Activated CD4-positive, alpha-beta T cell treated with anti-CD3 and anti-CD28 coated beads, Interleukin-2, amount 50 U/mL, for 4 hours (primary cell): ENCODE measurements at regions not wholly inside any gene's neighbourhood (a gene's known extent, or its start where the extent isn't known, plus 50 kb on each side); places are given as distances from the start of the nearest gene placed in this dataset.
A peak's percentile ranks its signal among the peaks of the same experiment; 100 is the strongest.

Experiments used
- DNase-seq, 2 experiments: peaks; one replicate each; pipeline ENCODE4 v3.0.0-alpha.2; 2020

DNA sequence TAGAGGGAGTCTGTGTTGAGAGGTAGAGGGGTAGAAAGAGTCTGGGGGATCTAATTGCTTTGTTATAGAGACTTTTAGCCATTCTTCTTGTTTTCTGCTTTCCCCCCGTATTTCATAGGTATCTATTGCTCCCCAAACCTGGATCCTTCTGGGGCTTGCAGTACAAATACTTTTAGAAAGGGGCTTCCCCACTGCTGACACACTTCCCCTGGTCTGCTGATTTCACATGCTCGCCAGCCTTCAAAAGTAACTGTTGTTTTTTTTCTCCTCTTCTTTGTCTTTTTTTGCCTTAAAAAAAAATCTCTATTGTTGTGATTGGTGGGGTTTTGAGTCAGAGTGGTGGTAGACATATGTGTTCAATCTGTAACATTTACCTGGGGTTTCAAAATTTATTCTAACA, 300.6 kb upstream of the AZI2 start:
- no peak for DNase-seq

DNA sequence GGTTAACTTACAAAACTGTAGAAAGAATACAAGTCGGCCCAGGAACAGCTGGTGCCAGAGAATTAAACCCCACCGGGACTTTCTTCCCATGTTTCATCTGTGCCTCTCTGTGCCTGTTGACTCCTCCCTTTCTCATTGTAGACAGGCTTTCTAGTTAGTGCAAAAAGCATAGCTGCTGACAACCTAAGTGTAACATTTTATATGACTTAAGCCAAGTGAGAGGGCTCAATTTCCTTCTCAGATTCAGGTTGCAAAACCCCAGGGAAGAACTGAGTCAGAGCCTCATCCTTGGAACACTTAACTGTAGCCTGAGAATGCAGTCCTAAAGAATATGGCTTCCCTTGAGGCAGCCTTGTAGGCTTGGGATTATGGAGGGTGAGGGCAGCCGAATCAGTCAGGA, 302.5 kb upstream of the AZI2 start:
- no peak for DNase-seq

DNA sequence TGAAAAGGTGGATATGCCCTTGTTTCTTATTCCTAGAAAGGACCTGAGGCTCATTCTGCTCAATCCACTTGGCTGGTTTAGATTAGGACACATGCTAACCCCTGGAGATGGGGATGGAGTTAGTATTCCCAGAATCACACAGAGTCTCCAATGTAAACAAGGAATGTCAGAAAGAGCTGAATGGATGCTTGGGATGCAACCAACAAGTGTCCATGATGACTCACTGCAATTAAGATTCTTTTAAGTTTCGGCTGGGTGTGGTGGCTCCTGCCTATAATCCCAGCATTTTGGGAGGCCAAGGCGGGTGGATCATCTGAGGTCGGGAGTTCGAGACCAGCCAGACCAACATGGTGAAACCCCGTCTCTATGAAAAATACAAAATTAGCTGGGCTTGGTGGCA, 315.5 kb upstream of the AZI2 start:
- DNase-seq, result no peak

DNA sequence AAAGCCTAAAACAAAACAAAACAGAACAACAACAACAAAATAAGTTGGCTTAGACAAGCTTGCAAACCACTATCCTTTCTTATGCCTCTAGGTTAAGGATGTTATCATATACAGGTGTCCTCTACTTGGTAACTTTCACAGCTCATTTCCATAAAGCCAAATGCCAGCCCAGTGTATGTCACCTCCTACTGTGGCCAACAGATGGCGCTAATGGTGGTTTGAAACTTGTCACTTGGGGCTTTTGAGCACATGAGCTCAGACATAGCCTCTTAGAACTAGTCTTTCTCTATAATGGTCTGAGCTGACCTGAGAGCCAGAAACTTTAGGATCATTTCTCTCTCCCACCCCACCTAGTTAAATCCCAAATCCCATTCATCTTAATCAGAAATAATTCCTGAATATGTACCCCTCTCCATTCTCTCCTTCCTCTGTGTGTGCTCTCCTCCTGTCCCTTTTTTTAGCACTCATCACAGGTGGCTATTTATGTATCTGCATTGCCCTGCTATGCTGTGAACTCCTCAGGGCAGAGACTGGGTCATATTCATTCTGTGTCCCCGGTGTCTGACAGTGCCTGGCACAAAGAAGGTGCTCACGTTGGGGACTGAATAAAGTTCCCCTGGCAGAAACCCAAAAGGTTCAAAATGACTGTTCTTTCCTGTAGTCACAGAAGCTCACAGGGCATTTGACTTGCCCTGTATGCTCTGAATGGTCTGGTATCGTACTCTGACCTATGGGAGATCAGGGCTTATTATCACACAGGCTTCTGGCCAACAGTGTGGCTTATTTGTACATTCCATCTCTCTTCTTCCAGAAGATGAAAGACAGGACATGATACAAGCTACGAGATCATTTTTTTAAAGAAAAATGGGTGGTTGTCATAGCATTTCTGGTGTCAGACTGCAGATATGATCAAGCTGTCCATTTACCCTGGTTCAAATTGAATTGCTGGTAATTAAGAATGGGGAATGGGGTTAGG, 319.3 kb upstream of the AZI2 start:
- DNase-seq, result peak; percentile 6 to 8

DNA sequence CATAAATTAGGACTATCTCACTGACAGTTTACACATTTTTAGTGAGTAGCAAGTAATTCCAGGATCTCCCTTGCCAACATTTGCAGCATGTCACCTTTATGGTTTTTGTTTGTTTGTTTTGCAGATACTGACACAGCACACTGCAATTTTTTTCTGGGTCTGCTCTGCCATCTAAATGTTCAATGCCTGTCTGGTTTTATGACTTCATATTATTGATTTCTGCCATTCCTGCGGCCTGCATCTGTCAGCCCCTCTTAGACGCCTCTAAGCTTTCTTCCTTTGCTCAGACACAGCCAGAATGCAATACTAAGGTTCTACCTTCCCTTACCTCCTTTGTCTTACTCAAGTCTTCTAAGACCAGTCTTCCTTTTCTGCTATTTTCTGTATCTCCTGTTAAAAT, 321.2 kb upstream of the AZI2 start:
- DNase-seq, result no peak

DNA sequence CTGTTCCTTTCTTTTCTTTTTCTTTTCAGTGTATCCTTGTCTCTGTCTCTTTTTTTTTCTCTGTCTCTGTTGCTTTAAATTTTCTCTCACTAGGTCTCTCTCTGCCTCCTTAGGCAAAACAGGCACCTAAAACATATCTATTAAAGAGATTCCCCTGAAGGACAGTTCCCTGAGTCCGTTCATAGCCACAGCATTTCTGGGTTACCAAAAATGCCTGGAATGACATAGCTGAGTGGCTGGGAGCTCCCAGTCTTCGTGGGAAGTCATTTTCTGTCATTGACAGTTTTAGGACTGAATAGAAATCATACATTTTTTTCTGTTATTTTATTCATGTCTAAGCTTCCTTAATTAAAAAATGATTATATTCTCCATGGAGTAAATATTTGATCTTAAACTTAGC, 323.8 kb upstream of the AZI2 start:
- no peak for DNase-seq

DNA sequence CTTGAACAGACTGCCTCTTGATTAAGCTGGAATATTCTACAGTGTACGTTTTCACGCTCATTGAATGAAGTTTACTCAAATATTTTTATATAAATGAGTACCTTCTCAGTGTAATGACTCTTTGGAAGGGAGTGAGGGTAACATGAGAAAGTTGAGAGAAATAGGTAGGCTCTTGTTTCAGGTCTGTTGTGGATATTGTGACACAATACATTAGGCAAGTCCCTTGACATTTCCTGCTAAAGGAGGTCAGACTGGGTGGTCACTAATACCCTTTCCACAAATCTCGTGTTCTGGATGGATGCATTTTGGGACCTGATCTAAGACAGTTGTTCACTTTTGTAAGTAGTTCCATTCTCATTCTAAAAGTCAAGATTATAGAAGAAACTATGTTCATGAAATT, 324.8 kb upstream of the AZI2 start:
- DNase-seq, result no peak

DNA sequence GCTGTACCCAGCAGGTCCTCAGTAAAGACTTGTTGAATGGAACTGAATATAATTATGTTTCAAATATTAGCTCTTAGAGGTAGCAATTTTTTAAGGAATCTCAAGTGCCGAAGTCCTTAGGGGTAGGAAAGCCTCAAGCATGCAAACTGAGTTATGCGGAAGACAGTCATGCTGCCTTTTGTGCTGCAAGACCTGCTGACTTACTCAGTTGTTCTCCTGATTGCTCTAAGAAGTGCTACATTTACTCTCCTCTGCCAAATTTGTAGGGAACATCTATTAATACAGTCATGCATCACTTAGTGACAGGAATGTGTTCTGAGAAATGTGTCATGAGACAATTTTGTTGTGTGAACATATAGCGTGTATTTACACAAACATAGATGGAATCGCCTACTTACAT, 325.6 kb upstream of the AZI2 start:
- no peak for DNase-seq

DNA sequence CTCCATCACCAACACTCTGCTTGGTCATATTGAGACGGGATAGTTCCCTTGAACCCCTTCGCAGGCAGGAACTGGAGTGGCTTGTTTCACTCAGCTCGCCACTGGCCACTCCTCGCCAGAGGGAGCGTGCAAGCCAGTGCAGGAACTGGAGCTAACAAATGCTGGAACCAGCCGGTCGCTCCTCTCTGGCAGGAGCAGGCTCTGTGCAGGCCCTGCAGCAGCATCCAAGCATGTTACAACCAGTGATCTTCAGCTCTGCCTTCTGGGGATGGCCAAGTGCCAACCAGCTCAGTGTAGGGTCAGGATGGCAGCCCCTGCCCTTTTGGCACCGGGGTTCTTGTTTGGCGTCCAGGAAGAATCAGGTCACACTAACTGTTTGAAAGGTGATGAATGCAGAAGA, 329.0 kb upstream of the AZI2 start:
- no peak for DNase-seq

DNA sequence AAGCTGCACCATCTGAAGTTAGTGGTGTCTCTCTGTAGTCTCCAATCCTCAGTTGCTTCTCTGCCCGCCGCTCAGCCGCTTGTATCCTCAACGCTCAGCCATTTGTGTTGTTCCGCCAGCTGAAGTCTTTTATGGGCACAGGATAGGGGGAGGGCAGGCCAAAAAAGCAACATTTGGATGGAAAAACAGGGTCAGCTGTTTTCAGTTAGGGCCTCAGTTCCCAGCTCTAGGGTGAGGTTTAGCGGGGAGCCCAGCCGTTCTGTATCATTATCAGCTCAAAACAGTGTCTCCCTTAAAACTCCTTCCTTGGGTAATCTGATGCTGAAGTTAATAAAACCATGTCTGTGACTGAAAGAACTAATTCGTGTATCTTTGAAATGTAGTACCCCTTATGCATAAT, 329.5 kb upstream of the AZI2 start:
- no peak for DNase-seq

DNA sequence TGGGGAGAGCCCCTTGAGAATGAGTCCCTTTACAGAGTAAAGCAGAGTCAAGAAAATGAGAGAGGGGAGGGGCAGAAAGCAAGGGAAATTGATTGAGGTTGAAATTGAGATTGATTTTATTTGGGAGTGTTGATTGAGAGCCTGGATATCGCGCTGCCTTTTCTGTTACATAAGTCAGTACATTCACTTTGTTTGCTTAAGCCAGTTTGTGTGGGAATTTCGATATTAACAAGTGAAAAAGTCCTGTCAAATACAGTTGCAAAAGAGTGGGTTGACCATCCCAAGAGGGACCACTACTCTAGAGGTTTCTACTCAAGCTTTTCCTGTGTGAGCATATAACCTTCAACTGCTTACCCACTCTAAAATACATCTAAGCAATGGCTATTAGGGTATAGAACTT, 331.4 kb upstream of the AZI2 start:
- DNase-seq, result no peak

DNA sequence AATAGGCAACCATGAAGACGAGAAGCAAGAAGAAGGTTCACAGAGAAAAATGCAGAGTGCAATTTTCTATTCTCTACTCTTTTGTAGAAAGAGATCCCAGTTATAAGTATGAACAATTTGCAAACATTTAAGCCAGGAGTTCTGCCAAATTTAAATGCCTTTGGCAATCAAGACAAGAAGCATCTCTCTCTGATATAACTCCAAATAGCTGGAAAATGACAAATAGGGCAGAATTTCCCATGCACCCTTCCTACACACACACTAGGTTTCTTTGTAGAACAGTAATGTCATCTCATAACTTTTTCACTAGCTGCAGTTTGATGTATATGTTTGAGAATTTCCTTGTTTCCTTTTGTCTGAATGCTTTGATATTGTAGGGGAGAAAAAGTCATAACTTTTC, 333.5 kb upstream of the AZI2 start:
- no peak for DNase-seq

DNA sequence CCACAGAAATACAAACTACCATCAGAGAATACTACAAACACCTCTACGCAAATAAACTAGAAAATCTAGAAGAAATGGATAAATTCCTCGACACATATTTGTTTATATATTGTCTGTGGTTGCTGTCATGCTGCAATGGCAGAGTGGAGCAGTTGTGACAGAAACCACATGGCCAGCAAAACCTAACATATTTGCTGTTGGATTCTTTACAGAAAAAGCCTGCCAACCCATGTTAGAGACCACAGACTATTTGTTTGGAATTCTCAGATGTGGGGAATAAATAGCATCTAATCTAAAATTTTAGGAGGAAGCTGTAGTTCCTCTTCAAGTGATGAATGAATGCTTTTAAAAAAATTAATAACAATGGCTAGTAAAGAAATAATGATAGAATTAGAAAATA, 341.6 kb upstream of the AZI2 start:
- no peak for DNase-seq

DNA sequence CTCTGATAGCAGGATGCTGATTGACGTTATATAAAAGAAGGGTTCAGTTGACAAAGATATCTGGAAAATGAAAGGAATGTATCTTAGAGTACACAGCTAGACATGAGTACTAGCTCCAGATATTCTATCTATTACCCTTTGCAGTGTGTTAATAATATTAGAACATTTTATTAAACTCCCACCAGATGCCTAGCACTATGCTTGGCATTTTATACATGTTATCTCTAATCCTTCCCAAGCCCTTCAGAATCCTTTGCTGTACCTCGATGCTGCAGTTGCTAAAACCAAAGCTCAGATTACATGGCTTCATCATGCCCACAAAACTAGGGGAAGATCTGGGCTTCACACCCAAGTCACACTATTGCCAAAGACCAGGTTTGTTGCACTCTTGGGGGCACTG, 350.1 kb upstream of the AZI2 start:
- DNase-seq, result no peak

DNA sequence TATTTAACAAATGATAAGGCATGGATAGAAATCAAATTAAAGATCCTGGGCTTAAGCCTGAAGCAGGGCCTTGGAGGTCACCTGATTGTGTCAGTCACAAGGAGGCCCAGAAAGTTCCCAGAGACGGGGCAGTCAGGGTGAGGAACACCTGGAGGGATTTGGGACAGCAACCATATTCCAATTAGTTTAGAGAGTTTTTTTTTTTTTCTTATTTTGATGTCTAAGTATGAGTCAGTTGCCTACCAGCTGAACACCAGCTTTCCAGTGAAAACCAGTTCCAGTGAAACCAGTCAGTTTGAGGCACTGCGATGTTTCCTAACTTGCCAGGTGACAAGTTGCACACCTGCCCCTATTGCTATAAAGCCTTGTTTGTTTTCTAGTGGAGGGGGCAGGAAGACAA, 350.7 kb upstream of the AZI2 start:
- no peak for DNase-seq

DNA sequence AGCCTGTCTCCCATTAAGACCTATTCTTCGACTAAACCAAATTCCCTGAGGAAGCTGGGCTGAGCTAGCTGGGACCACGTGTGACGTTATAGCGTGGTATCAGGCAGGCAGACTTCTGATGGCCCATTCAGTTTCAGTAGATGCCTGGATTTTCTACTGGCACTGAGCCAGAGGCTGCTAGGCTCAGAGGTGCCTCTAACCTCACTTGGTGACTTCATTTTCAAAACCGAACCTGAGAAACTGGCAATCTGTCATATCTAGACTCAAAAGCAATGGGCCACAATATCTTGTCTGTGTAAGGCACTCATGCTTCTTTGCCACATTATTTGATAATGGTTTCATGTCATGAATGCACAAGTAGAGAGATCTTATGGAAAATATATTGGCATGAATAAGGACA, 352.1 kb upstream of the AZI2 start:
- DNase-seq, result no peak

DNA sequence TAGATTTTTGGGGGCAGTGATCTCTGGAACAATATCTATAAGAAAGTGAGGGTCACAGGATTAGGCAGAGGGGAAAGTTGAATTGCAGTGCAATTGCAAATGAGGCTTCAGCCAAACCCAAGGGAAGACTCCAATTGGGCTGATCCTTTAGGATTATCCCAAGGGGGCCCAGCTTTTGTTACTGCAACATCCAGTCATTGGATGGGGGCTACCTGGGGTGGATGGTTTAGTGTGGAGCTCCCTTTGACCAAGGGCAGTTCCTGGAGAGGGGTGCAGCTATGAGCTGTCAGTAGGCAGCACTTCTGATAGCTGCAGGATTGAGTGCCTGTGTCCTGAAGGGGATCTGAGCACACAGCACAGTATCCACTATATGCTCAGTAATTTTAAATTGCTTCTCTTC, 355.2 kb upstream of the AZI2 start:
- DNase-seq, result no peak

DNA sequence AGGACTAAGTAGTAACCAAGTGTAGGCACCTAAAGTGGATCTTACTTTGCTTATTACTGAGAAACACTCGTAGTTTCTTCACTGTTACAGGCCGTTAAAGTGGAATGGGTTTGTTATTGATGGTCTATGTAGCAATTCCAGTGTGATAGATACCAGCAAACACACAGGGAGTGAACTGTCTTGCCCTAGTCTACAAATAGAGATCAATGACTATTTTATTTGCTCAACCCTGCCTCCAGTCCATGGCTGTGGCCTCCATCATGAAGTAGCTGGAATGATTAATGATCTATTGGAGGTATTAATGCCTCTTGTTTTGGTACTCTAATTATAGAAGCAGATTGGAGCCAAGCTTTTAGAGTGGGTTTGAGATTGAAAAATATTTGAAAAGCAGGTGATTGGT, 362.7 kb upstream of the AZI2 start:
- DNase-seq, result no peak

DNA sequence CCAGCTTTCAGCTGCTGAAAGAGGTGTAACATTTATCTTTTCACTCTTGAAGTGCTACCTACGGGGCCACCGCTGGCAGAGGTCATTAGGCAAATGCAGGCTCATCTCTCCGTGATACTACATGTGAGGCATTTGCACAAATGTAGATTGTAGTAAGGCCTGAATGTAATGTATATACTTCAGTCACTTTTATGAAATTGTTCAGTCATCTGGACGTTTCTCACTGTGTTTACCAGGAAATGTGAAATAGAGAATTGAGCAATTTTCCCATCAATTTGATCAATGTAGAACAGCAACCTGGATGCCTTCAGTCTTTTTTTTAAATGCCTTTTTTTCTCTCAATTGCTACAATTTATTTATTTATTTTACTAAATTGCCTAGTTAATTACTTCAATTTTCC, 368.3 kb upstream of the AZI2 start:
- no peak for DNase-seq

DNA sequence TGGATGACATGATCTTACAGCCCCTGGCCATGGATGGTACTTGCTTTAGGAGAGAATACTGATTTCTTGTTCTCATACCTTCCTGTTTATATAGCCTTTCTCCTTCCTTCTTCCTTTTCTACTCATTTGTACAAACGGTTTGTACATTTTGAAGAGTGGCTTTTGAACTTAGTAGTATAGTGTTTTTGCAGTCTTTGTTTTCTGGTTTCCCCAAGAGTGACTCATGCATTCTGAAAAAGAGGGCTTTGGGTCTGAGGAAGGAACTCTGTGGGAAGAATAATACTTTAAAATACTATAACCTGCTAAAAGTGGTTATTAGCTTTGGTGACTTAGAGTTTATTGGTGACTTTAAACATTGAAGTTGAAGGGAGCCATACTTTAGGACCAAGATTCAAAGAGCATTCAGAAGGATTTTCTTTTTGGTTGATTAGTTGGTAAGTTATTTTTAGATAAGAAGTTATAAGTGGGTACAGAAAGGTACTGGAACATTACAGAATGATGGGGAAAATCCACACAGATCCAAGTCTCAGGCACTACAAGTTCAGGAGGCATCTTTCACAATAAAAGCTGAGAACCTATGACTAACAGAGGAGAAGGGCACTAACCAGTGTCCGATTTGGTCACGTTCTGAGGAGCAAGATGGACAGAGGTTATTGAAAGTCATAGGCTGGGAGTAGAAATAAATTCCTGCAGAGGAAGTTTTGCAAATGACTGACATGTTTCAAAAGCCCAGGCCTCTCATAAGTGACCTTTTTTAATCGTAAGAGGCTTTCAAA, 369.6 kb upstream of the AZI2 start:
- DNase-seq, result no peak

DNA sequence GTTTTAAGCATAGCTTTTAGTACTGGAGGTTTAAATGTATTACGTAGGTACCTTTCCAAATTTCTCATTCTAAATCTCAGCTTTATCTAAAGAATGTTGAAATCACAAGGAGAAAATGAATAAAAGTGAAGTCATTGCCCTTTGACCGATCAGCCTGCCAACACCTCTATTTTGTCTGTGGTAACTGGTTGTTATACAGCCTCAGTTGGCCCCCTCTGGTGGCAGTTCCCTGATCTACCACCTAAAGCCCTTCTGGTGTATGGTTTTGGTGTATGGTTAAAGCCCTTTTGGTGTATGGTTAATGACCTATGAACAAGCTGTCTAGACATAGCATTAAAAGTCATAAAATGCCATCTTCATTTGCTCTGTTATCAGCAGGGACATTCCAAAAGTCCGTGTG, 378.2 kb upstream of the AZI2 start:
- no peak for DNase-seq

DNA sequence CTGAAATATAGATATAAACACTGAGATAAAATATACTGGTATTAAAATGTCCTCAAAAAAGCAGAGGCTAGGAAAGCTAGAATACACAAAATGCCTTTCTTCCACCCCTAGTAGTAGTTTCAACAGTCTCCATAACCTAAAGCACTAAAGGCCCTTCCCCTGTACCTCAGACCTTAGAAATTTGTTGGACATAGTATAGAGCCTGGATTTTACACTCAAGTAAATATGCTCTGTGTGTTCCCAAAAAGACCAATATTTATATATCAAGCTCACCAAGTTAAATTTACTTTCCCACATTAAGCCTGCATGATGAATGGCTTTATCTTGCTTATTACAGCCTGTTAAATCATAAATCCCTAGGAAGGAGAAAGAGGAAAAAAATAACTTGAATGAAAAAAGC, 378.7 kb upstream of the AZI2 start:
- DNase-seq, result no peak

DNA sequence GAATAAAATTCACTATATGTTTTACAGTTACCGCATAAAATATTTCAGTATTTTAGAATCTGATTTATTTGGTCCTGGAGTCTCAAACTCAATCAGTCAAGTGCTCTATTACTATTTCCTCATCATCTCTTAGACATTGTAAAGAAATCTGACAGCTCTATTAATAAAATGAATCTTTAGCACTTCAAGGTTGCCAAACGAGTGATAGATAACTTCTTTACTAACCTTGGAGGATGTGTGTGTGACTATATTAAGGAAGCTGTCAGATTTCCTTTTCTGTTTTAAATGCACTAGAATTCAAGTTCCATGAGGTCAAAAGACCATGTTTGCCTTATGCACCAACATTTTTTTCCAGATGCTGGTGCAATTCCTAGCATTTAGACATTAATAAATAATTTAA, 389.8 kb upstream of the AZI2 start:
- DNase-seq, result no peak

DNA sequence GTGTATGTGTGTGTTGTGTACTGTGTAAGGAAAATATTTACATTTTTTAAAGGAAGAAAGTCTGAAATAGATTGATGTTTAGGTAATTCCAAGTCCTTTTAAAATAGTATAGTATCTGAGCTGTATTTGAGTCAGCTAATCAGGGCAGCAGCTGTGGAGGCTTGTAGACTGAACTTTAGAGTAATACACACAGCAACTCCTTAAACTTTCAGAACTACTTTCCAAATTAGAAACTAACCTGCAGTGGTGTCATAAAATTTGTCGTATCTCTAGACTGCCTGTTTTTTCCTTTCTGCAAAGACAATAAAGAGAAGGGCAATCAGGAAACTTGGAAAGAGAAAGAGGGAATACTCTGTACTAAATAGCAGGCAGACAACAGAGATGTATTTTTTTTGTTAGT, 391.0 kb upstream of the AZI2 start:
- DNase-seq, result no peak
